HG03159 (cell line): ENCODE measurements at regions not wholly inside any gene's neighbourhood (a gene's known extent, or its start where the extent isn't known, plus 50 kb on each side); places are given as distances from the start of the nearest gene placed in this dataset.

Experiments used
- ATAC-seq: cut with Tn5 transposase; IDR thresholded peaks from one replicate; pipeline ENCODE4 v1.9.1; 2021; ENCODE audit warnings: mild to moderate bottlenecking, moderate library complexity; ENCODE audit not compliant: unreplicated experiment

DNA sequence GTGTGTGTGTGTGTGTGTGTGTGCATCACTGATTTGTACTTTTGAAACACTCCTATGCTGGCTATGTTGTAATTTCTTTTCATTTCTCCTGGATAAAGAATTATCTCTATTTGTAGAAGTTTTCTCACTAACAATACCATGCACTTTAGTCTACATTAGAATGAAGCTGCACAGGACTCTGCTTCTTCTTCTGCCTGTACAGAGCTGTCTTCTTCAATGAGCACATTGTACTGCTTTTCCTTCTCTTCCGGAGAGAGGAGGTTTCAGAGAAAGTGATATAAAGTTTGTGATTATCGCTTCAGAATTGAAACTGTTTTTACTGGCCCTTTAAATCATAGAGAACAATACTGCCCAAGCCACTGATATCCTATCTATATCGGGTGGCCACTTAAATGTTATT, 677.0 kb downstream of the NR2F1-AS1 start:
- no peak for ATAC-seq

DNA sequence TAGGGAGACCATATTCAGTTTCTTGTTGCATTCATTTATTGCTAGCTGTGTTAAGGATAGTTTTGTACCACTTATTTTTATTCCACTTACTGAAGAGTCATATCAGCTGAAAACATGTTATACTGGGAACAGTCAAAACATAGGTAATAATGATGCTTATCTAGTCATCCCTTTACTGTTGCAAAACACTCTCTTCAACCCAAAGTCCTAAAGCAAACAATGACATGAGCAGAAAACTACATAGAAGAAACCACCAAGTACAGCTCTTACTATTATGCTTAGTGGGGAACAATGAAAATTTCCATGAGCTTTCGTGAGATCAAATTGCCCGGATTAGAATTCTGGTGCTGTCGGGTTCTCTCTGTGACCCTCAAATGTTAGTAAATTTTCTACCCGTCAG, 681.4 kb downstream of the NR2F1-AS1 start:
- no peak for ATAC-seq

DNA sequence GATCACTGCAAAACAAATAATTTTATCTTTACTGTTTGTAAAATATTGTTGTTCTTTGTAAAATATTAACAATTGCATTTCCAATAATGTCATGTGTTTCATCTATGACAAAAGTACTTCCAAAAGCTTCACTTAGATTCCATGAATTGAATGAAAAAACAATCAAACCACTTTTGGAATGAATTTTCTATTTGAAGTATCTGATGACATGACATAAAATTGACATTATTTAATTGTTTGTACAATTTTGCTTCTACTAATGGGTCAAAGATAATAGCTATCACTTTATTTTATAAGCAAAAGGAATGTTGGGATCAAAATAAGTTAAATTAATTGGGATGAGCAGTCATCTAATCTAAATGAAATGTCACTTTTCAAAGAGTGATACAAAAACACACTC, 684.3 kb downstream of the NR2F1-AS1 start:
- ATAC-seq, result no peak

DNA sequence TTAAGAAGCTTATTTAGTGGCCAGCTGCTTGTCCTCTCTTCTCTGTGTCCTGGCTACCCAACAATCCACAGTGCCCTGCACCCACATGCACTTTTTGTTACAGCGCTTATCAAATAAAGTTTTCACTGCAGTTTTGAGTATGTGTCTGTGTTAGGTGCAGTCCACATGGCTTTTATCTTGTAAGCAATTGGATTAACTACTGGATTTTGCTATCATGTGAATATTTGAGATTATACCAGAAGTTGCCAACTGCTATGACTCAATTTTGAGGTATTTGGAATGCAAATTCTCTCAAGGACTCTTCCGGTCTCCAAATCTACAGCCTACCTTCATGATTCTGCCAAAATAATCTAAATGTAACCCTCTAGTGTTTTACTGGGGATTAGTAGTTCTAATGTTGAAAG, 690.2 kb downstream of the NR2F1-AS1 start:
- no peak for ATAC-seq

DNA sequence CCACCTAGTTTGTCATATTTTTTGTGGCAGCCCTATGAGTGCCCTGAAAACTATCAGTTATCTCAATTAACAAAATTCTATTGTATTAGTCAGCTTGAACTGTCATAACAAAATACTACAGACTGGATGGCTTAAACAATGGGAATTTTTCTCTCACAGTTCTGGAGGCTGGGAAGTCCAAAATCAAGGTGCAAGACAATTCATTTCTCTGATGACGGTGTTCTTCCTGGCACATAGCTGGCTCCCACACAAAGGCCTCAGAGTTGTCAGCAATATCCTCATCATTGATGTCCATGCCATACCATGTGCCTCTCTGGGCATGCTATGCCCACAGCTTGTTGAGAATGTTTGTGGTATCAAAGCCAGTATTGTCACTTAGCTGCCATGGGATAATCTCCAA, 691.9 kb downstream of the NR2F1-AS1 start:
- no peak for ATAC-seq

DNA sequence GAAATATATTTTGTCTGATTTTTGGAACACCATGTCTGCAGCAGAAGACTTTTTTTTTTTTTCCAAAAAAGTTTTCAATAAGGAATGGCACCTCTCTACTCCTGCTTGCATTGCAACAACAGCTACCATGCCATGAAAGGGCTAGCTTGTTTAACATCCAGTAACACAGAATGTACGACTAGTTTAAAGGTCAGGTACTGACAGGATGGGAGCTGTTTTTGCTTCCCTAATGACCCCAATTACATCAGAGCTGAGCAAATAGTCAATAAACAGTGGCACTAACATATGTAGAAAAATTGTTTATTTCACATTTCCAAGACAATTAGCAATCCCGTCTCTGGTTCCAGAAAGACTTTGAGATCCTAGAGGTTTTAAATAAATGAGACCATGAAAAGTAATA, 693.8 kb downstream of the NR2F1-AS1 start:
- no peak for ATAC-seq

DNA sequence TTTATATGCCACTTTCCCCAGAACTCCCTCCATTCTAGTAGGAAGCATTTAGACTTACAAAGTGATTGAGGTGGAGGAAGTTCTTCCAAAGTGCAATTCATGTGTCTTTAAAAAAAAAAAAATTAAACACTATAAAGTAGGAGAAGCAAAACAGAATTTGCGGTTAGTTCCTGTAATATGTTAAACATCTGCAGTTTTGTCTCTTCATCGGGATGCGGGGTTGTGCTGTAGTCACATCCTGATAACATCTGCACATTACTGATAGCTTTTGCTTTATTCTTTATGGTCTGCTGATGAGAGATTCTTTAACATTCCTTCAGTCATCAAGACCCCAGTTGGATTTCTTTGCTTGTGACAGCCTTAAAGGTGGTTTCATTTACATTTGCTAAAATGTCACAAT, 694.3 kb downstream of the NR2F1-AS1 start:
- no peak for ATAC-seq

DNA sequence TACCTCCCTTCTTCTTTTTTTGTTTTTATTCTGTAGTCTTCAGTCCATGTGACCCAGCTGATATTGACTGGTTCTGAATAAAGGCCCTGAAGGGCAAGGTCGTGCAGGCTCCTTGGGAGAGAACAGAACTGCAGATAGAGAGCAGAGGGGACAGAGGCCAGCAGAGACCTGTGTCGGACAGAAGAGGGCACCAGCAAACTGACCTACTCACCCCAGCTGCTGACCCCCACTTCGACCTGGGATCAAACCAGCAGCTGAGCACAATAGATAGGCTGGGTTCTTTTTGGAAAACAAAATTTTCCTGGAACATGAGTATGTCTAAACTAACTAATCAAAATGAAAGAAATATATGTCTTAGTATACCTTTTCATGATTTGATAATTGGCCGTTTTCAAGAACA, 695.1 kb downstream of the NR2F1-AS1 start:
- no peak for ATAC-seq

DNA sequence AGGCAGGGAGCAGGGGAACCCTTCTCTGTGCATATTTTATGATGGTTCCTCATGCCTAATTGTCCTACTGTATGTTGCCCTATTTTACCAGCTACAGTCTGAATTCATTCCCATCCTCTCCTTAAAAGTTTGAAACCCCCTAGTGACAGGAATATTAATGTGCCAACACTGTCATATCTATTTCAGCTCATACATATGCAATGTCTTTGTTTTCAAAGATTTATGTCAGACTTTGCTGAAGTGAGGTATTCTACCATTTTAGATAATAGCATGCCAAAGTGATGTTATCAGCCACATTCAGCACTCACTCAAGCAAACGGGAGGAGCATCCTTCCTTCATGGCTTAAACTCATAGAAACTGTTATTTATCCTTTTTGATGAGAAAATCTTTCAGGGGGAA, 696.5 kb downstream of the NR2F1-AS1 start:
- no peak for ATAC-seq

DNA sequence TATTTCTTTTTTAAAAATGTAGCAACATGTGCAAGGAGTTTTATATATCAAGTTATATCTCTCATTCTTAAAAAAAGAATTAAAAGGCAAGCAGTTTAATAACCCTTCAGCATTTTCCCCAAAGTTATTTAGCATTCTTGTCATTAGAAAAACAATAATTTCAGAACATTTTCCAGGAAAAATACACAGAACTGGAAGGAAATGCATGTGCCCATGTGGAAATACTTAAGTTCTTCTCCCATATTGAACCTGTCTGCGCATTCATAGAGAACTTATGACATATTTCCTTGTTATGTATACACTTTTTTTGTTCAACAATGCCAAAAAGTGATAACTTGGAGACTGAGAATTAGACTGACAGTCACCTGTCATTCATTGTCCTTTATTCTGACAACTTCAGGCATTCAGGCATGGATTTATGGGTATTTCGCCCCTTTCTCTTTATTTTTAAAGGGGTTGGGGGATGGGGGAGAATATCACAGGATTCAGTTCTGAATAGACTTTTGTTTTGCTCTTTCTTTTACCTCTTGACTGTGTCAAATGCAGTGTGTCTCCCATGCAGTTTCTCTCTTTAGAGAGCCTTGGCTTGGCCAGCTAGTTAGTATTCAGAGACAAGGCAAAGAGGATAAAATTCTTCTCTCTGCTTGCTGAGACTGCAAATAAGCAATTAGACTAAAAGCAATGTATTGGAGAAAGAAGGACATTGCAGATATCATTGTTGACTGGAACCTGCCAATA, 701.0 kb downstream of the NR2F1-AS1 start:
- ATAC-seq, result no peak

DNA sequence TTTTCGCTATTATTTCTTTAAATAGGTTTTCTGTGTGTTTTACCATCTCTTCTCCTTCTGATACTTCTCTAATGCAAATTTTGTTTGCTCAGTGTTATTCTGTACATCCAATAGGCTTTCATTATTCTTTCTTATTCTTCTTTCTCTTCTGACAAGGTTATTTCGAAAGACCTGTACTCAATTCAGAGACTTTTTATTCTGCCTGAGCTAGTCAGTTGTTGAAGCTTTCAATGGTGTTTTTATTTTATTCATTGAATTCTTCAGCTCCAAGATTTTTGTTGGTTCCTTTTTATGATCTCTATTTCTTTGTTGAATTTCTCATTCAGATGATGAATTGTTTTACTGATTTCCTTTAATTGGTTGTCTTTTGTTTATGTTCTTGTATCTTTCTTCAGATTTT, 706.2 kb downstream of the NR2F1-AS1 start:
- ATAC-seq, result no peak

DNA sequence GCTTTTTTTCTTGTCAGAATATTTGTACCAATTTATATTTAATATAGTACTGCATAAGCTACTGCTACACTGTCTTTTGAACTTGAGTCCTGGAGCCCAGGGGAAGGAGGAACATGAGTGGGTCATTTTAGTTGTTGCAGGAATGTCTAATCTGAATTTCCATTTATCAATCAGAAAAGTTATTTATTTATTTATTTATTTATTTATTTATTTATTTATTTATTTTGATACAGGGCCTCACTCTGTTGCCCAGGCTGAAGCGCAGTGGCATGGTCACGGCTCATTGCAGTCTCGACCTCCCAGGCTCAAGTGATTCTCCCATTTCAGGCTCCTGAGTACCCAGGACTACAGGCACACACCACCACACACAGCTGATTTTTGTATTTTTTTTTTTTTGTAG, 712.6 kb downstream of the NR2F1-AS1 start:
- no peak for ATAC-seq

DNA sequence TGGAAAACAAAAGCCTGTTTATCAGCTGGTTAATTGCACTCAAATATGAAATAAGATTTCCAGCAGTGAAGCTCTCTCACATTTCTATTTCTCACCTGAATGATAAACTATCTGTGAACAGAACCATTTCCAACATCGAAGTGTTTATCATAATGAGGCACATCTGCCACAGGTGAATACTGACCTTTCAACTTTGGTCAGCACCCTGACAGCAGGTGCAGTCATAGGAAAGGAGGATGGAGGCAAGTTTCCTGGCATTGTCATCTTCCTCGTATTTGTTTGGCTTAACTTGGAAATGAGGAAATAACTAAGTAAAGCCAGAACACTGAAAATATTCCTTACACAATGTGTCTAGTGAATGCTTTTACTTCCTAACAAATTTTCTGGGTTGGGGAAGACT, 716.4 kb downstream of the NR2F1-AS1 start:
- no peak for ATAC-seq

DNA sequence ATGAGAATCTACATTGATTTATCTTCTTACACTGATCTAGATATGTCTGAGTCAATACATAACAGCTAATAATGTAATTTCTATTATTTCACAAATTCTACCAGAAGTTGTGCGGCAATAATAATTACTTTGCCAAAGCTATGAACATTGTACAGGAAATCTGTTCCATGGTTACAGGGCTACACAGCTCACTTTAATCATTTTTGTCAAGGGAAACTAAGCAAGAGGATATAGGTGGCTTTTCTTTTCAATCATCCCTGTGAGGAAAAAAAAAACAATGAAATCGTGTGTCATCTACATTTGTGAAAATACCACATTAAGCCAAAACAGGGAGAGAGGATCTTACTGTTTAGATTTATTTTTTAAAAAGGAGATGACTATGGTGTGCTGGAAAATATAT, 717.4 kb downstream of the NR2F1-AS1 start:
- ATAC-seq, result no peak

DNA sequence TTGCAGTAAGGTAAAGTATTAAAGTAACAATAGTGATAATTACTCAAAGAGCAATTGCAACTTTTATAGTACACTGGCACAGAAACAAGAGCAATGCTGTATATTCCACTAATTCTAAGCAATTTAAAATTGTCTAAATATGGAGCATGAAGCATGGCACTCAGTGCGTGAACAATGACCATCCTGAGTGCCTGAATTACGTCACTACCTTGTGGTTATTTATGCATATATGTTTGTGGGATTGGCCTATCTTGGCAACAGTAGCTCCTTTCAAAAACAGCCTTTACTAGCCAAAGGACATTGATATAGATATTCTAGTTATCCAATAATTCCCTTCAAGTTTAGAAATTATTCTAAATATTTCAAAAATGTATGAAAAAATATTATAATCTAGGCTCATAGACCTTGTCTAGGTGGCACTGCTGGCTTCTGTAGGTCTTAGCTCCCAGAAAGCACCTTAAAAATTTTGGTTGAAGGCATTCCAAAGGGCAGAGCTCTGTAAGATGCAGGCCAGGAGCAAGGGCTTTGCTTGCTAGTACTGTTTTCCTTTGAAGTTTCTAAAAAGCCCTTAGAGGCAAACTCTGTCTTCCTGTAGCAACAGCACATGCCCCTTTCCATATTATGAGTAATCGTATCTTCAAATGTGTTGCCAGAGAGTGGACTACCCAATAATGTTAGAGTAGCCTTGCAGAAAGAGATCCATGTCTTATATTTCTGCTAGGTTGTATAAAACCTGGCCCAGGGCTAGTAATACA, 719.3 kb downstream of the NR2F1-AS1 start:
- no peak for ATAC-seq

DNA sequence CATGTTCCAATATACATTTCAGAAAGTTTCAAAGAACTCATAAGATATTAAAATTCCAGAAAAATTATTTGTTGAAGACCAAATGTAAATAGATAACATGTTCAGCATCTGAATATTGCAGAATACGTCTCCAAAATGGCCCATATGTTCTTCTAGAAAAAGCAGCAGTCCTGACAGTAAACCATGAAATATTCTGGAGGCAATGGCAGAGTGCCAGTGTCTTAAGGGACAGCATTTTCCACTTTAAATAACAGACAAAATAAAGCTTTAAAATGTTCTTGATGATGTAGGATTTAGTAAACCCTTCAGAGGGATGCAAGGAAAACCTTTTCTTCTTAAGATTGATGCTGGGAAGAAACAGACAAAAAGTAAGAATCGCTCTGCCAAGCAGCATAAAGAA, 721.0 kb downstream of the NR2F1-AS1 start:
- no peak for ATAC-seq

DNA sequence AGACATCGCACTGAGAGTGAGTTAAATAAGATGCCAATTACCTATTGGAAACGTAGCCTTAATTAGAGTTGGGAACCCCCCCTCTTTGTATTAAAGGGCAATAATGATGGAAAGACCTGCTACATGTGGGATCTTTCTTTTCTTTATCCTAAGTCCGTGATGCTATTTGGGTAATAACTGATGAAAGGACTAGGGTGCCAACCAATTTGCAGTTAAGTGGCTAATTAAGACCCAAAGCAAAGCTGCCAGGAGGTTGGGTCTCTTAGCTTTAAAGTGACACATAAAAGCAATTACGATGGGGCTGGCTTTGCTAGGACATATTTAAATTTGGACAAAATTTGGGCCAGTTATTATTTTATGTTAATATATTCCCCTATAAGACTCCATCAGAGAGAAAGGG, 728.8 kb downstream of the NR2F1-AS1 start:
- no peak for ATAC-seq

DNA sequence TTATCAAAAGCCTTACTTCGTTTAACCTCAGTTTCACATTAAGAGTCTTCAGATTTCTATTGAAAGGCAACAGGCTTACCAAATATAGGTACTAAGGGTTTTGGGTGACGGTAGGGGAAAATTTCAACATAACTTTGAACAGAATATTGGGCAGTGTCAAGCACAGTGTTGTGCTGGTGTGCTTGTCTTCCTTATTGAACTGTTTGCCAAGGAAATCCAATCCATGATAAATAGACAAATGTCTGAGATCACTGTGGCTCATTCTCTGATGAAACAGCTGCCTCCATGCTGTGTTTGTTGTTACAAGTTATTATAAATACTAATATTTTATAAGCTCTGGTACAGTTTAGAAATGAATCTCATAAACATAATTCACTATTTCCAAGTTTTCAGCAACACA, 730.1 kb downstream of the NR2F1-AS1 start:
- no peak for ATAC-seq

DNA sequence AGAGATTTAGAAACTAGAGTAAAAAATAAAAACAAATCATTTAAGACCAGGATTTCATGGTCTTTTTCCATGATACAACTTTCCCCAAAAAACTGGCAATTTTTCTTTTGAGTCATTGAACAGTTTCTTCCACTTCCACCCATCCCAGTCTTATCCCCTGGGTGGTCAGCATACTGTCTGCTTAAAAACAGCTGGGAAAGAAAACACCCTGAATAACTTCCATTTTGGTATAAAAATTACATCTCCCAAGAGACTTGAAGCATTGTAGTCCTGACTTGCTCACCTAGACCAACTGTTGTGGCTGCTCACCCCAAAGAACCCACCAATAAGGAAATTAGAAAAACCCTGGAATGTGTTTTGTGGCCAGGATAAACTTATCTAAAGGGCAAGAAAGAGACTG, 731.3 kb downstream of the NR2F1-AS1 start:
- no peak for ATAC-seq

DNA sequence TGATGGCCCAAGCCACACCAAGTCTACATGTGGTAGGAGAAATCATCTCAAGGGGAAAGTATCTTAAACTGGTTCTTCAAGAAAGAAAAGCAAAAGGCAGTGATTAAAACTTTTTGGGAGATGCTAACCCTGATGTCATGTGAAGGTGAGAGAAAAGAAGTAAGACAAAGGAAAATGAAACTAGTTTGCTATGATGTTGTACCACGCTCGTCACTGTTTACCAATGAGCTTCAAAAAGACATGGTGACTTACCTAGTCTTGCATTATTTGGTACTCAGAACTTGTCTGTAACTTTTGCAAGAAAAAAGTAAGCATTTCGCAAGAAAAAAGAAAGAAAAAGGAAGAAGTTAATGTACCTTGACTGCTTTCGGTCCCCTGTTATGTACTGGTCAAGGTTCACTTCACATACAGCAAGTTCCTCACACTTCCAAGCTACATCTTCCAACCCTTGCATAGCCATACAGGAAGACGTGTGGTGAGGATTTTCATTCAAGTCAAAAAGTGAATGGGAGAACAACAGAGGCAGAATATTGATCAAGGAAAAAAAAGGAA, 739.3 kb downstream of the NR2F1-AS1 start:
- ATAC-seq, result no peak

DNA sequence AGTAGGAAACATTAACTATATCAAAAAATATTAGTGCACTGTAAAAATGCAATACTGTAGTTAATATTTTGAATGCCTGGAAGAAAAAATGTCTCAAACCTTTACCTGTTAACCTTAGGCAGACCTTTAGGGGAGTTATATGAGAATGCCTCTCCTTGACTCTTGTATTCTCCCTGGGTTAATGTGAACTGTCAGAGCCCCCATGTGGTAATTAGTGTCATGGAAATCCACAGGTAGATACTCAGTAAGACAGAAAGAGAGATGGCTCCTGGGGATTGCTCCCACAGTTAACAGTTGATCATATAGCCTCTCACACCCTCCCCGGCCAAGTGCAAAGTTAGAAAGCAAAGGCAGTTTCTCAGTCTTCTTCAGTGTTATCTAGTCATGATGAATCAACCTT, 742.8 kb downstream of the NR2F1-AS1 start:
- ATAC-seq, result no peak
